HG03521 (cell line): ENCODE measurements at regions not wholly inside any gene's neighbourhood (a gene's known extent, or its start where the extent isn't known, plus 50 kb on each side); places are given as distances from the start of the nearest gene placed in this dataset.

Experiments
- ATAC-seq: cut with Tn5 transposase; IDR thresholded peaks from one replicate; pipeline ENCODE4 v1.9.1; 2021; ENCODE audit warnings: mild to moderate bottlenecking, moderate library complexity; ENCODE audit not compliant: unreplicated experiment

- ATAC-seq, result no peak
These were observed 1137.8 kb downstream of the CDH18 start for GRCh38 chr5:18850216-18850615.

- no peak for ATAC-seq
These were observed 1115.0 kb downstream of the CDH18 start for GRCh38 chr5:18872978-18873377.

GRCh38 chr5:18876565-18876964 is 1111.4 kb downstream of the CDH18 start:
- ATAC-seq, result no peak

DNA sequence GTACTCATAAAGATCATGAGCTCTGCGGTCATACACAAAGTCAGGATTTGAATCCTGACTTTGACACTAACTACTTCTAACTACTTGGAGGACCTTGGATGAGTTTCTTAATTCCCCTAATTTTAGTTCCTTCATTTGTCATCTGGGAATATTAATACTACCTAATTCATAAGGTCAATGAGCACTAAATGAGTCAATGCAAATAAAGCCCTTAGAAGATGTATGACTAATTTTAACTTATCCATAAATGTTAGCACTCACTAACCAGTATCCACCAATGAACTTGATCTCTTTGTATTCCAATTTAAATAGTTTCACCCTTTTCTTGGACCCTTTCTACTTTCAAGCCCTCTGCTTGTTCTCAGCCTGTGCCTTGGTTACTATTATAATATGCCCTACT is 1106.4 kb downstream of the CDH18 start:
- no peak for ATAC-seq

GRCh38 chr5:18882154-18882553 is 1105.8 kb downstream of the CDH18 start:
- no peak for ATAC-seq

DNA sequence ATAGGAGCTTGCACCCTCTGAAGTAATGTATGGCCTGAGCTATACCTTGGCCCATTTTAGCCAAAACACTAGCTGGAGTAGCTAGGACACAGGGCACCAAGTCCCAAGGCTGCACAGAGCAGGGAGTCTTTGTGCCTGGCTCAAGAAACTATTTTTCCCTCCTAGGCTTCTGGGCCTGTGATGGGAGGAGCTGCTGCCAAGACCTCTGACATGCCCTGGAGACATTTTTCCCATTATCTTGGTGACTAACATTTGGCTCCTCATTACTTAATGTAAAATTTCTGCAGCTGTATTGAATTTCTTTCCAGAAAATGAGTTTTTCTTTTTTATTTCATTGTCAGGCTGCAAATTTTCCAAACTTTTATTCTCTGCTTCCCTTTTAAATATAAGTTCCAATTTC is 1099.2 kb downstream of the CDH18 start:
- no peak for ATAC-seq

DNA sequence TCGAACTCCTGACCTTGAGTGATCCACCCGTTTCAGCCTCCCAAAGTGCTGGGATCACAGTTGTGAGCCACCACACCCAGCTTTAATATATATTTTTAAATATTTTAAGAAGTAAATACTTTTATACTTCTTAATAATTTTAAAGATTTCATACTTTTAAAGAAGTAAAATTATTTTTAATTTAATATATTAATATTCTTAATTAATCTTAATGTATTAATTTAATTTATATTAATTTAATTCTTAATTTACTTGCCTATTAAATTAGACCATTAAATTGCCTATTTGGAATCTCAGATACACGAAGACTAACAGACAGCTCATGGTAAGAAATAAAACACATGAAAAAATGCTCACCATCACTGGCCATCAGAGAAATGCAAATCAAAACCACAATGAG is 1087.4 kb downstream of the CDH18 start:
- no peak for ATAC-seq

GRCh38 chr5:18920966-18921365 is 1067.0 kb downstream of the CDH18 start:
- no peak for ATAC-seq

DNA sequence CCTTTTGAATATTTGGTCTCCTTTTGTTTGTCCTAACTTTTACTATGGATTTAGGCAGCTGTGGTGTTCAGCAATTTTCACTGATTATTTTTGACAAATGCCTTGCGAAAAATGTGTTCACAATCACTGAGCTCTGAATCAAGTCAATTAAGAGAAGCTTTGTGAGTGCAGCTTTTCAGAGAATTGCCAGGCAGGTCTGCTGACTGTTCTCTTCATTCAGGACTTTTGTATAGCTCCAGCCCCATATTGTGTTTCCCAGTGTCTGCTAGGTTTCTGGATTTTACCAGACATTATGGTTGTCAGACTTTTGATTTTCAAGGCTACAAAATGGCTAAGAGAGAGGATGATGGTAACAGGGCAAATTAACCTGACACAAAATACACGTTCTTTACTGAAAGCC is 1055.9 kb downstream of the CDH18 start:
- no peak for ATAC-seq

GRCh38 chr5:18944771-18945170 is 1043.2 kb downstream of the CDH18 start:
- ATAC-seq, result no peak

DNA sequence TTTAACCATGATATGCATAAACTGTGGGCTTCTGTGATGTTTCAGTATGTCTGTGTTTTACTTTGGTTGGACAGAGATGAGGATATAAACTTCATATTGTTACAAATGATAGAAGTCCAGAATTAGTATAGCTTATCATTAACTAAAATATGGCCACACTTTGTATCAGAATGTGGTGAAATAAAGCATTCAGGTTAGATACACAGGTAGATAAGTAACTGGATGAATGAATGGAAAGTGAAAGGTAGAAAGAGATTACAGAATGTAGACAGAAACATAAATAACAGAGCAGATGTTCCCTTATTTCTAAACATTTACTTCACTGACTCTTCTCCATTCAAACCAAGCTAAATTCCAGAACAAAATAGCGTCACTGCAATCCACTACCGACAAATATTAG is 1033.8 kb downstream of the CDH18 start:
- ATAC-seq, result no peak

DNA sequence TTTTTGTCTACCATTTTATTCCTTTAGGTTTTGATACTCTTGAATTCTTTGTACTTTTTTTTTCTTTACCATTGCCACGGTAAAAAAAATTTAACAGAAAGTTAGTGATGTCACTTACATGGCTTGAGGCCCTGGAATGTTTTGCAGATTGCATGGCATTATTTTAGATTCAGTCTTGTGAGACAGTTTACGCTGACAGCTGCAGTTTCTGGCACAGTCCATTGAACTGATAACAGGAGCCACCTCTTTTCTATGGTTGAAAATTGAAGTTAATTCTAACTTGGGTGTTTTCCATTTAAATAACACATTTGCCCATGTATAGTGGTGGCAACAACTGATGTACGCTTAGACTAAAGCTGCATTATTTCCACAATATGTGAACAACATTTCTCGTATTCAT is 1028.5 kb downstream of the CDH18 start:
- ATAC-seq, result no peak

DNA sequence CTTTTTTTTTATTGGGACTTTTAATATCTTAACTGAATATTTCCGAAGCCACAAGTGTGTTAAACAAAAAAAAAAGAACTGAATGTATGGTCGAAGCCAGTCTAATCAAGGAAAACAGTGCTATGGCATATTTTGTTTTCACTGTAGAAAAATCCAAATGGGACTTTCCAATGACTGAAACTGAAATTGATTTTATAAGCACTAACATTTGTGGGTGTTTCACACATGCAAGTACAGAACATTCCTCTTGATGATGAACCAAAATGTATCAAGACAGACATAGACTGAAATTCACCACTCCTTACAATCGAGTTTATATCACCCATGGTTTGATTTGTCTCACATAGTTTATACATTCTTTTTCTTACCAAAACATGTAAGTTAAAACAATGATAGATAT is 1026.8 kb downstream of the CDH18 start:
- no peak for ATAC-seq

- ATAC-seq, result no peak
These were observed 1022.1 kb downstream of the CDH18 start for GRCh38 chr5:18965893-18966292.

GRCh38 chr5:18967637-18968036 is 1020.4 kb downstream of the CDH18 start:
- ATAC-seq, result no peak

DNA sequence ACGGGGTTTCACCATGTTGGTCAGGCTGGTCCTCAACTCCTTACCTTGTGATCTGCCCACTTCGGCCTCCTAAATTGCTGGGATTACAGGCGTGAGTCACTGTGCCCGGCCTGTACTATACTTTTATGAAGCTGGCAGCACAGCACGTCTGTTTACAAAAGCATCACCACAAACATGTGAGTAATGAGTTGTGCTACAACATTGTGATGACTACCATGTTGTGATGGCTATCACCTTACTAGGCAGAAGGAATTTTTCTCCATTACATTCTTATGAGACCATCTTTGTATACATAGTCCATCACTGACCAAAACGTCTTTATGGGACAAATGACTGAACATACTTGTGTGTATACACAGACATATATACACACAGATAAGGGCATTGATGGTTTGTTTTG is 1019.0 kb downstream of the CDH18 start:
- no peak for ATAC-seq

DNA sequence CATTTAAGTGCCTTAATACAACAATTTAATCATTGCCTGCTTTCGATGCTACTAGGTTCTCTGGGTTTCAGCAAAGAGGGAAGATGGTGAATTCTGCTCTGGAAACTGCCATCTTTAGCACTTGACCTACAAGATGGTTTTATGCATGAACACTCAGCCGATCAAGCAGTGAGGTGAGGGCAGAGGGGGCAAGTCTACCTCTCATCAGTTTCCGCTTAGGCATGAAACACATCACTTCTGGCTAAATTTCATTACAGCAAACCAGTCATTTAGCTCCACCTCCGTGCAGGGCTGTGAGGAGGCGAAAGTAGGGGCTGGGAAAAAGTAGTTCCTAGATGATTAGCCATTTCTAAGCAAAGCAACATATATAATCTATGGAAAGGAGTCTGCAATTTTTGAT is 1018.0 kb downstream of the CDH18 start:
- no peak for ATAC-seq

DNA sequence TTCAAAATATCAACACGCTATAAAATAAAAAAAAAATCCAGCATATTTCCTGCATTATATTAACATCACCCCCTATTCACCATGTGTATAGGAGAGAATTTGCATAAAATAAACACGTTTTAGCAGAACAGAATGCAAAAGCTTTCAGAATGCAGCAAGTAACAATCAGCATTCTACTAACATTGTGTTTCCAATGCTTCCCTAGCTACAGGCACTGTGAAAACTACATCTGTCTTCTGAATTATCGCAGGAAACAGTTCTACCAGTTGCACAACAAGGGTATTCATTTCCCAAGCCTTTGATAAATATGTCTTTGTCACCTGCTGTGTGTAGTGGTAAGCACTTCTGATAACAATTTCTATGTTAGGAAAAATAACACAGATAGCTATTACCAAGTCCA is 1015.8 kb downstream of the CDH18 start:
- no peak for ATAC-seq

DNA sequence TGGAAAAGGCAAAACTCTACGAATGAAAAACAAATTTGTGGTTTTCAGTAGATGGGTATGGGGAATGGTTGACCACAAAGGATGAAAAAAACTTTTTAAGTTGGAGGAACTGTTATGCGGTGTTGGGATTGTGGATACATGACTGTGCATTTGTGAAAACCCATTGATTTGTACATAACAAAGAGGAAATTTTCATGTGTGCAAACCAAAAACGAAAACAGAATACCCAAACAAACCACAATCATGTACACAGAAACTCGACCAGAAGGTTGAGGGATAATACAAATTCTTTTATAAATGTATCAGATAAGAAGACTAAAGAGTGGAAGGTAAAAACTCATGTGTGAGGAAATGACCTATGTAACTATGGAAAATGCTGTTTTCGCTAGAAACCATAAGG is 1012.4 kb downstream of the CDH18 start:
- no peak for ATAC-seq

GRCh38 chr5:18977880-18978279 is 1010.1 kb downstream of the CDH18 start:
- no peak for ATAC-seq

GRCh38 chr5:18984559-18985080 is 1003.4 kb downstream of the CDH18 start:
- ATAC-seq, result no peak

DNA sequence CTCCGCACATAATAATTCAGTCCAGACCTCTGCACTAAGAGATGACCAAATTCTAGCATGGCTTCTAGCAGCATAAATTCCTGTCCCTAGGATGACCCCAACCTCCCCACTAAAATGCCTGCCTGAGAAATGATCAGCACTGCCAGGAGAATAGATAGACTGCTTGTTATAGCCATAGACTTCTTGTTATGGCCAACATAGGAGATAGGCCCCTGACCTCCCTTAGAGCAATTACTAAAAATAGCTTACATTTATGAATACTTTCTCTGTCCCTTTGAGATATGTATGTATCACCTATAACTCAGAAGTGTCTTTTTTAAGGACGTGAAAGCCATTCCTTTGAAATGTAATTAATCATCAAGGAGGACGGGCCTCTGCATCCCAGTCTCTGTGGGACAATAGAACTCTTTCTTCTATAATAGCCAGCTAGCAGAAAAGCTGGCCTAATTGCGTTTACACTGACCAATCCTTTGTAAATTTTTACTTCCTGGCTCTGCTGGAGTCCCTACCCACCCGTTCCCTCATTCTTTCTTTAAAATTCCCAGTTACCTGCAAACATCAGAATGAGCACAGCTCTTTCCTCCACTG is 1002.7 kb downstream of the CDH18 start:
- no peak for ATAC-seq

- ATAC-seq, result no peak
These were observed 1000.9 kb downstream of the CDH18 start for GRCh38 chr5:18987101-18987500.
